ENCODE measurements at regions not wholly inside any gene's neighbourhood (a gene's known extent, or its start where the extent isn't known, plus 50 kb on each side); places are given as distances from the start of the nearest gene placed in this dataset.
"Not testable (repeated sequence)": the region's sequence is repeated elsewhere in the genome, so short reads cannot be mapped to it uniquely, and the experiment has no call there.

DNA sequence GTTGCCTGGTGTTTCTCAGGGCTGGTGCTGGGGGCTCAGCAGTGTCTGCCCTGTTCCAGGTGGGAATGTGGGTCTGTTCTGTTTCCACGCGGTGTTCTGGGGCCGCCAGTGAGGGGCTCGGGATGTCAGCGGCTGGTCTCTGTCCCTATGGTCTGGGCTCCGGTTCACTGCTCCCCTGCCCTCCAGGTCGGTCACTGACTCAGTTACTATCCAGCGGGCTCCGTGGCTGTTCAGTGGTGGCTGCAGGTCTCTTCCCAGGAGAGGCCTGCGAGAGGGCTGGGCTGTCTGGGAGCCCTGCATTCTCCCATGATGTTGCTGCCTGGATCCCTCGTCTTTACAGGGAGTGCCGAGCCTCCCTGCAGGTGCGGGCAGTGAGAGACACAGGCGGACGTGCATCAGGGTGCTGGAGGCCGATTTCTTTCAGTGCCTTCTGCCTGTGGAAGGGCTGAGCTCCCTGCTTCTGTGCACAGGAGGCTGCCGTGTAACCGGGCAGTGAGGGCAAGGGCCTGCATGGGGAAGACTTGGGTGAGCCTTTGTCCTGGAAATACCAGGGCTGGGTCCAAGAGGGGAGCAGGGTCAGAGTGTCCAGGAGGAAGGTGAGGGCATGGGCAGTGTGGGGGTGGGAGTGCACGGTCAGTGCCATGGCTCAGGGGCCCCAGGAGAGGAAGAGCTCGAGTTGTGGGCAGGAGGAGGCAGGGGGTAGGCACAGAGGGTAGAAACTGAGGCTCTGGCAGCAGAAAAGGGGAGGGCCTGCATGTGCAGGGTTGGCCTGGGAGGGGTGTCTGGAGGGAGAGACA is 391.0 kb downstream of the TMEM121 start:
- TF ChIP-seq, protein P1, sequence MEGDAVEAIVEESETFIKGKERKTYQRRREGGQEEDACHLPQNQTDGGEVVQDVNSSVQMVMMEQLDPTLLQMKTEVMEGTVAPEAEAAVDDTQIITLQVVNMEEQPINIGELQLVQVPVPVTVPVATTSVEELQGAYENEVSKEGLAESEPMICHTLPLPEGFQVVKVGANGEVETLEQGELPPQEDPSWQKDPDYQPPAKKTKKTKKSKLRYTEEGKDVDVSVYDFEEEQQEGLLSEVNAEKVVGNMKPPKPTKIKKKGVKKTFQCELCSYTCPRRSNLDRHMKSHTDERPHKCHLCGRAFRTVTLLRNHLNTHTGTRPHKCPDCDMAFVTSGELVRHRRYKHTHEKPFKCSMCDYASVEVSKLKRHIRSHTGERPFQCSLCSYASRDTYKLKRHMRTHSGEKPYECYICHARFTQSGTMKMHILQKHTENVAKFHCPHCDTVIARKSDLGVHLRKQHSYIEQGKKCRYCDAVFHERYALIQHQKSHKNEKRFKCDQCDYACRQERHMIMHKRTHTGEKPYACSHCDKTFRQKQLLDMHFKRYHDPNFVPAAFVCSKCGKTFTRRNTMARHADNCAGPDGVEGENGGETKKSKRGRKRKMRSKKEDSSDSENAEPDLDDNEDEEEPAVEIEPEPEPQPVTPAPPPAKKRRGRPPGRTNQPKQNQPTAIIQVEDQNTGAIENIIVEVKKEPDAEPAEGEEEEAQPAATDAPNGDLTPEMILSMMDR (IDR thresholded peaks at IDR 0.05; ENCODE audit: insufficient read depth, low read length), result not testable (repeated sequence)
- TF ChIP-seq, protein P2, sequence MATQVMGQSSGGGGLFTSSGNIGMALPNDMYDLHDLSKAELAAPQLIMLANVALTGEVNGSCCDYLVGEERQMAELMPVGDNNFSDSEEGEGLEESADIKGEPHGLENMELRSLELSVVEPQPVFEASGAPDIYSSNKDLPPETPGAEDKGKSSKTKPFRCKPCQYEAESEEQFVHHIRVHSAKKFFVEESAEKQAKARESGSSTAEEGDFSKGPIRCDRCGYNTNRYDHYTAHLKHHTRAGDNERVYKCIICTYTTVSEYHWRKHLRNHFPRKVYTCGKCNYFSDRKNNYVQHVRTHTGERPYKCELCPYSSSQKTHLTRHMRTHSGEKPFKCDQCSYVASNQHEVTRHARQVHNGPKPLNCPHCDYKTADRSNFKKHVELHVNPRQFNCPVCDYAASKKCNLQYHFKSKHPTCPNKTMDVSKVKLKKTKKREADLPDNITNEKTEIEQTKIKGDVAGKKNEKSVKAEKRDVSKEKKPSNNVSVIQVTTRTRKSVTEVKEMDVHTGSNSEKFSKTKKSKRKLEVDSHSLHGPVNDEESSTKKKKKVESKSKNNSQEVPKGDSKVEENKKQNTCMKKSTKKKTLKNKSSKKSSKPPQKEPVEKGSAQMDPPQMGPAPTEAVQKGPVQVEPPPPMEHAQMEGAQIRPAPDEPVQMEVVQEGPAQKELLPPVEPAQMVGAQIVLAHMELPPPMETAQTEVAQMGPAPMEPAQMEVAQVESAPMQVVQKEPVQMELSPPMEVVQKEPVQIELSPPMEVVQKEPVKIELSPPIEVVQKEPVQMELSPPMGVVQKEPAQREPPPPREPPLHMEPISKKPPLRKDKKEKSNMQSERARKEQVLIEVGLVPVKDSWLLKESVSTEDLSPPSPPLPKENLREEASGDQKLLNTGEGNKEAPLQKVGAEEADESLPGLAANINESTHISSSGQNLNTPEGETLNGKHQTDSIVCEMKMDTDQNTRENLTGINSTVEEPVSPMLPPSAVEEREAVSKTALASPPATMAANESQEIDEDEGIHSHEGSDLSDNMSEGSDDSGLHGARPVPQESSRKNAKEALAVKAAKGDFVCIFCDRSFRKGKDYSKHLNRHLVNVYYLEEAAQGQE (IDR thresholded peaks at IDR 0.05; ENCODE audit: insufficient replicate concordance, low read depth), result not testable (repeated sequence)
- TF ChIP-seq POLR2AphosphoS5 (IDR thresholded peaks at IDR 0.05; ENCODE audit: low read depth); SPI1 (IDR thresholded peaks at IDR 0.05; ENCODE audit: borderline replicate concordance, low read depth): not testable (repeated sequence)
